Activated CD8-positive, alpha-beta memory T cell treated with anti-CD3 and anti-CD28 coated beads, Interleukin-2, amount 50 U/mL, for 24 hours (primary cell): ENCODE measurements at regions not wholly inside any gene's neighbourhood (a gene's known extent, or its start where the extent isn't known, plus 50 kb on each side); places are given as distances from the start of the nearest gene placed in this dataset.
"Not testable (repeated sequence)": the region's sequence is repeated elsewhere in the genome, so short reads cannot be mapped to it uniquely, and the experiment has no call there.

Experiments
- DNase-seq: peaks from one replicate; pipeline ENCODE4 v3.0.0-alpha.2; 2020; ENCODE audit errors: extremely low read depth

GRCh38 chr9:74173284-74173683 is 323.9 kb upstream of the RORB start:
- no peak for DNase-seq

- not testable (repeated sequence) for DNase-seq
Measured at GRCh38 chr9:74197771-74198170, 299.4 kb upstream of the RORB start.

- no peak for DNase-seq
Measured at GRCh38 chr9:74205056-74205455, 292.1 kb upstream of the RORB start.

- no peak for DNase-seq
Measured at GRCh38 chr9:74218385-74219063, 278.6 kb upstream of the RORB start.

GRCh38 chr9:74220327-74220726 is 276.8 kb upstream of the RORB start:
- DNase-seq: no peak

DNA sequence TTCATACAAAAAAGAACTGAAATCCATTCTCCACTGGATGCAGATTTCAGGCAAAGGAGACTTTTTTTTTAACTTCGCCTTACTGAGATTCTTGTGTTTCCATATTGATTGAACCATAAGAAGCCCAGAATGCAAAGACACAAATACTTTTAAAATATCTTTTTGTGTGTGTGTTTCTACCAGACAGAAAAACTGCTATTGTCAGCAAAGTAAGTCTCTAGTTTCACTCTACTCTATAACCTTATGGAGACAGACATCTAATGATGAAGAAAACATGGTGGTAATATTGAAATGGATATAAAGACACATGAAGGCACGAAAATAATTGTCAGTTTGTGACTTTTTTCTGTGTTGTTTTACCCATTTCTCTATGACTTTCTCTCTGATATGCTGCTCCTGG is 260.3 kb upstream of the RORB start:
- no peak for DNase-seq

DNA sequence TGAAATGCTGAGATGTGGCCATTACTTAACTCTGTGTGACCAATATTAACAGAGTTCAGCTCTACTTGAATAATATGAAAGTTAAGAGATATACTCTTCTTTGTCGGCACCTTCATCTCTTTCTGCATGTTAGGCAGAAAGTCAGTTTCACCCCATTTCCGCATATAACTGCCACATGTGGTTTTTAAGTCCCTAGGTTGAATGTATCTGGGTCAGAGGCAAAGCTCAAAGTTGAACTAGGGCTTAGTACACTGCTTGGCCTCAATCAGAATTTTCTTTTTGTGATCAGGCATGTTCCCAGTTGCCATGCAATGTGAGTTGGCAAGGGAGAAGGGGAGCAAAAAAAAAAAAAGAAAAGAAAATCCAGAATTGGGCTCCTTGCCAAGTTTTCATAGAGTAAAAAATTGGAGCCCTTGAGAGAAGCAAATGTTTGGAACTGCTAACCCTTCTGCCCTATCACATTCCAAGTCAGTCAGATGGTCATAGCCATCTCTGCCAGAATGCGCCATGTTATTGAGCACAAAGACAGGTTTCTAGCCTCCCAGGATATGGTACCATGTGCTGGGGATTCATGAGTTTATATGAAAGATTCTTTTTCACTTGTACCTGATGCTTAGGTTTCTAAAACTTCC is 251.2 kb upstream of the RORB start:
- no peak for DNase-seq

- no peak for DNase-seq
Measured at GRCh38 chr9:74255489-74255984, 241.6 kb upstream of the RORB start.

- DNase-seq: no peak
Measured at GRCh38 chr9:74275872-74276508, 221.1 kb upstream of the RORB start.

DNA sequence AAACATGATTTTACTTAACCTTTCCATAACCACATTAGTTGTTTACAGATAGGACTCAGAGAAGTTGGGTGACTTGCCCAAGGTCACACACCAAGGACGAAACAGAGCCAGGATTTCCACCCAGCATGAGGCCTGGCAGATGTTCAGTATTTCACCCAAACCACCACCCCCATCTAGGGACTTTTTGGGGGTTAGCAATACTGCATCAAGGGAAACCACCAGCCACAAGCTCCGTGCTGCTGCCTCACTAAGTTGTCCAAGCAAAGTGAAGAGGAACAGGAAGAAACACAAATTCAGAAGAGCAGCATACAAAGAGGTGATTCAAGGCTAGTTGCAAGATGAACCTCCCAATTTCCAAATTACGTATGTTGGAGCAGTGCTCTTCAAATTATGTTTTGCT is 219.6 kb upstream of the RORB start:
- DNase-seq: peak; percentile 1

DNA sequence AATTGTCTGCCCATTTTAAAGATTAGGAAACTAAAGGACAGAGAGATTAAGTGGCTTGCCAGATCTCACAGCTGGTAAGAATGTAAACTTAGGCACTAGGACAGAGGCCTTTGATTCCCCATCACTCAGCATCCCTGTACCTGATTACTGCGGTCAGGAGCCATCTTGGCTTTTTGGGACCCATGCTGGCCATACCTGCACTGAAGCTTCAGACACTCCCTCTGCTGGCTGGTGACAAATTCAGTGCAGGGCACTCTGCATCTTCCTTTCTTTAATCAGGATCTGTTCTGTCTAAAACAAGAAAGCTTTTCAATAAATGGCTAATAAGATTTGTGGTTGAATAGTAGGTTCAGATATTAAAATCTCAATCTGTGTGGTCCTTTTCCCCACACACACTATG is 215.5 kb upstream of the RORB start:
- DNase-seq: no peak

- DNase-seq: no peak
Measured at GRCh38 chr9:74282526-74283253, 214.4 kb upstream of the RORB start.

DNA sequence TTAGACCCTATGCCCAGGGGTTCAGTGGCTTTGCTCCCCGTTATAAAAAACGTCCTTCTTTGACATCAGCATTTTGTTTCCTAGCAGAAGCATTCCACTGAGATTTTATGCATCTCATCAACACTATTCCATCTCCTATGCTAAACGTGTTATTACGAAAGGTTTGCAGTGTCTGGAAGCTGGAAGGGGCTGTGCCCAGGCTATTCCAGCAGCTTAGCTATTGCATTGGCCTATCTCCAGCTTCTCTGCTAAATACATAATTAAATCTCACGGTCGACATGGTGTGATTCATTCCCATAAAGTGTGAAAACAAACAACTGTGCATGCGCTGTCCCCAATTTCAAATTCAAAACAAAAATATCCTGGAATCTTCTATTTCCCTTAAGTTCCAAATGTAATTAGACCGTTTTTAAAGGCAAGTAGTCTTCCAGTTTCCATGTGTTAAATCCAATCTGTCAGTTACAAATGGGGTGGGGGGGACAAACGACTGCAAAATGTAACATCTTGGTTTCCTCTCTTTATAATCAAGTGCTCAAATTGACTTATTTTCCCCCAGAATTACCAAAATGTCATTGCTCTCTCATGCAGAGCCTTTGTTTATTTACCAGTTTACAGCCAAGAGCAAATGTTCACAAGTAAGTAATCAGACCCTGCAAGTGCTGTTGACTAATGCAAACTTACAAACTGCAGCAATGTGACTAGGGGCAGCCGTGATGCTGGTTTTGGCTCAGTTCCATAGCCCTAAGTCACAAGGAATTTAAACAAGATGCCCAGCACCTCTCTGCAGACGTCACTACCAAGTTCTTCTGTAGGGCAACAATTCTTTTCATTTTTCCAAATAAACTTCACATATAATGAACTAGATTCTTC is 212.3 kb upstream of the RORB start:
- DNase-seq: no peak

- DNase-seq: no peak
Measured at GRCh38 chr9:74293479-74293878, 203.7 kb upstream of the RORB start.

DNA sequence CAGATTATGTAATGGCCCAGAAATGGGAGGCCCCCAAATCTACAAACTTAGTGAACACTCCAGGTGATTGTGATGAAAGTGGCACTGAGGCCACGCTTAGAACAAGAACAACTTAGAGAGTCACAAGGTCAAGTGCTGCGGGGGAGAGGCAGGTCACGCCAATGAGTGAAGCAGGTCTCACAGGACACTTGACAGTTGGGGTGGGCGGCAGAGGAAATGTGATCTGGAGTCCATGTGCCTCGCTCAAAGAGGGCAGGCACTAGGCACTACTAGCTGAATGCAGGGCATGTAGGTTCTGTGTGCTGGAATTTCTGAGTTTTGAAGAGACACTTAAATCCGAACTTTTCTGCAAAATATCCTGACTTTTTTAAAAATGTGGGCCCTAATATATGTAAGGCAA is 193.2 kb upstream of the RORB start:
- no peak for DNase-seq

- no peak for DNase-seq
Measured at GRCh38 chr9:74304598-74304997, 192.5 kb upstream of the RORB start.

GRCh38 chr9:74309654-74310053 is 187.5 kb upstream of the RORB start:
- no peak for DNase-seq

DNA sequence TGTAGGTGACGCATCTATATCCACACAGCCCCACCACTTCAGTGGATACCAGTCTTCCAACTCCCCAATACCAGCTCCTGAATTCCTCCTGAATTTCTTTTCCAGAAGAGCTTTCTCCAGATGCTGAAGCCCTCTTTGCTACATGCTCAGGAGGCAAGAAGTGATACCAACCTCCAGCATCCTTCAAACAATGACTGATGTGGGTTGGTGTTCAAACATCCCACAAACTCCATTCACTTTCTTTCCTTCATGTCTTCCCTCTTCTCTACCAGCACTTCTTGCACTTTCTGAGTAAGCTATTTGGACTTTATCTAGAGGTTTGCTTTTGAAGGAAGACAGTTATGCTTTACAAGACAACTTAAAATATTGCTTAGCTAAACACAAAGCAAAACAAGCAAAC is 179.9 kb upstream of the RORB start:
- DNase-seq: no peak

GRCh38 chr9:74321396-74321795 is 175.7 kb upstream of the RORB start:
- no peak for DNase-seq

DNA sequence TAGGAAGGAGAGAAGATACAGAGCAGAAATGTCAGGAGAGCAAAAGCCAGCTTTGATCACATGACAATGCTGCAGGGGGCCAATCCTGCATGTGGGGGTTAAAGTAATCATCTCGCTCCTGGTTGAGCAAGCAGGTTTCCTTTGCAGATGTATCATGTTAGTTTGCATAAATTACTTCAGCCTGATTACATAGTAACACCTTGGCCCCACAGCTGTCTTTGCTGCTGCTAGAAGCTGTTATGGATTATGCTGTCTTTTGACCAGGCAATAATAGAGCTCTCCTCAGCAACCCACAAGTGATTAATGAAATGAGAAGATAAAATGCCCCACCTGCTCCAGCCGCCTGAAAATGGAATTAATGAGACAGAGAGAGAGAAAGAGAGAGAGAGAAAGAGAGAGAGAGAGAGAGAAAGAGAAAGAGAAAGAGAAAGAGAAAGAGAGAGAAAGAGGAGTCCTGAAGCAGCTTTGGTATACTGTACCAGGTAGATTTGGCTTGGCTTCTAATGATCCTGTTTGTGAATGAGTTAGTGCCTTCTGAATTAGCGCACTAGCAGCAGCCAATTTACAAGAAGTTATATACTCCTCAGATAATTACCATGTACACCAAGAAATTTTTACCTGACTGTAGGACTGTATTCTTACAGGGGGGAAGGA is 174.3 kb upstream of the RORB start:
- no peak for DNase-seq
